Progenitor cell of endocrine pancreas (in vitro differentiated cells): ENCODE measurements at regions not wholly inside any gene's neighbourhood (a gene's known extent, or its start where the extent isn't known, plus 50 kb on each side); places are given as distances from the start of the nearest gene placed in this dataset. TPM values are rescaled to one million over a fixed set of nuclear protein-coding genes. Genes with fewer than 3 reads are reported as not detected.

Experiments used
- DNase-seq: peaks from one replicate; pipeline ENCODE4 v3.0.0; 2021; ENCODE audit warnings: low spot score; ENCODE audit not compliant: unreplicated experiment
- H3K27ac Mint-ChIP-seq: 2 replicates; pipeline ENCODE4 v1.8.0; 2021; ENCODE audit warnings: mild to moderate bottlenecking, moderate library complexity, mixed read lengths
- H3K27me3 Mint-ChIP-seq: 2 replicates; pipeline ENCODE4 v1.8.0; 2021; ENCODE audit warnings: mixed read lengths
- H3K36me3 Mint-ChIP-seq: 2 replicates; pipeline ENCODE4 v1.8.0; 2022; ENCODE audit warnings: mixed read lengths; ENCODE audit not compliant: insufficient read depth
- H3K4me1 Mint-ChIP-seq: 2 replicates; pipeline ENCODE4 v1.8.0; 2021; ENCODE audit warnings: low read depth, mixed read lengths
- H3K4me3 Mint-ChIP-seq: 2 replicates; pipeline ENCODE4 v1.8.0; 2021; ENCODE audit warnings: low read depth, mild to moderate bottlenecking, moderate library complexity, mixed read lengths
- H3K9me3 Mint-ChIP-seq: 2 replicates; pipeline ENCODE4 v1.8.0; 2021; ENCODE audit warnings: low read depth, mixed read lengths
- CTCF ChIP-seq: fragments of 200-600 bp; sonication (generic); IDR thresholded peaks from one replicate; pipeline ENCODE4 v1.5.0; 2021; ENCODE audit warnings: antibody characterized with exemption, mild to moderate bottlenecking; ENCODE audit not compliant: unreplicated experiment
- microRNA-seq: library from miRNA; unstranded; fragments of <30 nt; microRNA quantifications from one replicate; pipeline ENCODE4 v1.1.0, GENCODE V29; 2020; ENCODE audit warnings: borderline number of aligned reads; ENCODE audit not compliant: unreplicated experiment

DNA sequence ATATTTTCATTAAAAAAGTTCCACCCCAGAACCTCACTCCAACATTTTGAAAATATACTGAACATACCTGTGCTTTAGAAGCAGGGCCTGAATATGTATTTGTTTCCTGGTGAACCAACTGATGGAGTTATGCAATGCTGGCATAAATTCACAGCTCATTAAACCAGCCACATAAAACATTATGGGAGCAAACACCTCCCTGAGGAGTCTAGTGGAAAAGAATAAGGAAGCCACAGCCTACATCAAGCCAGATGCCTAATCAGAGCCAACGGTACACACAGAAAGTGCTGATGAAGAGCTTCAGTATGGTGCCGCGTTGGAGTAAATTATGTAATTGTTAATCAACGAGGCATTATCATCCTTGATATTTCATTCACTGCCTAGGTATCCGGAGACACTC lies 199.5 kb downstream of the AJAP1 start:
- no peaks in the 10 kb centered on the region for H3K4me1 Mint-ChIP-seq
- H3K4me3 Mint-ChIP-seq: no peak overlapping the region
- no peaks in the 10 kb centered on the region for H3K9me3 Mint-ChIP-seq
- DNase-seq: no peak
- H3K36me3 Mint-ChIP-seq: no peaks in the 10 kb centered on the region
- no peaks in the 10 kb centered on the region for H3K27me3 Mint-ChIP-seq
- no peak overlapping the region for H3K27ac Mint-ChIP-seq
- TF ChIP-seq CTCF: no peak

- Mint-ChIP-seq H3K27ac (no peak overlapping the region), H3K27me3 (peaks cover 3% of the 10 kb centered on the region), H3K4me3 (no peak overlapping the region), H3K9me3 (no peaks in the 10 kb centered on the region), H3K36me3 (no peaks in the 10 kb centered on the region), H3K4me1 (no peaks in the 10 kb centered on the region)
- DNase-seq: no peak
- no peak for TF ChIP-seq CTCF
These were observed 197.1 kb downstream of the AJAP1 start for GRCh38 chr1:4851385-4852065.

DNA sequence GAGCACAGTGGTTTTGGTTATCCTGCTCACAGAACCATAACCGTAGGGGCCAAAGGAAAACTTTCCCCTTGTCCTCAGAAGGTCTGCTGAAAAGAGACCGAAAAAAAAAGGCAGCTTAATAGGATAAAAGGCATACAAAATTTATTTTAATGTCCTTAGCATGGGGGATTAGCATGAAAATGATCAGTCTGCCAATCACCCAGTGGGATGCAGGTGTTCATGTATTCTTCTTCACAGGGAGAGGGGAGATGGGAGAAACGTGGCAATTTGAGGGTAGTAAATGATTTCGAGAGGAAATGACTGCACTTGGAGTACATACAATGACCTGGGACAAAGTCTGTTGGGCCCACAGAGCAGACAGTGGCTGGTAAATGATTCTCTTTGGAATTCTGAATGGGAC lies 194.0 kb downstream of the AJAP1 start:
- peaks cover 3% of the 10 kb centered on the region for H3K27me3 Mint-ChIP-seq
- TF ChIP-seq CTCF: no peak
- H3K9me3 Mint-ChIP-seq: no peaks in the 10 kb centered on the region
- no peak overlapping the region for H3K27ac Mint-ChIP-seq
- no peak for DNase-seq
- no peaks in the 10 kb centered on the region for H3K36me3 Mint-ChIP-seq
- H3K4me1 Mint-ChIP-seq: no peaks in the 10 kb centered on the region
- H3K4me3 Mint-ChIP-seq: no peak overlapping the region

DNA sequence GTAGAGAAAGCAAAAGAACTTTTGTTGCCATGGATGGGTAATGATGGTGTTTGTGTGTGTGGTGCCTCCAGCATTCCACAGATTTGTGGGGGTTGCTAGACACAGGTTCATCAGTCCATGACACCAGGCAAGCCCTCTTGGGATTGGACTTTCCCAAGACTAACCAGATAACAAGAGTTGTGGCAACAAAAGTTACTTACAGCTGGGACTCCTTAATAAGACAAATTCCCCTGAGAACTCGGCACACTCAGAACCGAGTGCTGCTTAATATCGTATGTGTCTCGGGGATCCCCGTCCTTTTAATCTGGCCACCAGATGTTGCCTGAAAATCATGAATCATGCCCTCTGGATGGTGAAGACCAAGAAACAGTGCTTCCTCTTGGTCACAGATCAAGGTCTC lies 193.3 kb downstream of the AJAP1 start:
- no peaks in the 10 kb centered on the region for H3K36me3 Mint-ChIP-seq
- no peak for TF ChIP-seq CTCF
- peaks cover 3% of the 10 kb centered on the region for H3K27me3 Mint-ChIP-seq
- H3K27ac Mint-ChIP-seq: no peak overlapping the region
- no peak overlapping the region for H3K4me3 Mint-ChIP-seq
- no peaks in the 10 kb centered on the region for H3K4me1 Mint-ChIP-seq
- no peak for DNase-seq
- H3K9me3 Mint-ChIP-seq: no peaks in the 10 kb centered on the region

Small RNA genes in the stretch of these regions (microRNA-seq; reads per million reads assigned to microRNA genes)
- not detected for gene MIR4417
